DMS79 treated with DMSO at 0.1 percent for 48 hours (cell line): ENCODE measurements at regions not wholly inside any gene's neighbourhood (a gene's known extent, or its start where the extent isn't known, plus 50 kb on each side); places are given as distances from the start of the nearest gene placed in this dataset.

ENCODE experiments used
- DNase-seq: peaks from one replicate; lab custom pipeline; 2025; lab: John Stamatoyannopoulos, UW

- no peak for DNase-seq
Measured at GRCh38 chr5:38752012-38752536, 93.7 kb upstream of the OSMR start.

DNA sequence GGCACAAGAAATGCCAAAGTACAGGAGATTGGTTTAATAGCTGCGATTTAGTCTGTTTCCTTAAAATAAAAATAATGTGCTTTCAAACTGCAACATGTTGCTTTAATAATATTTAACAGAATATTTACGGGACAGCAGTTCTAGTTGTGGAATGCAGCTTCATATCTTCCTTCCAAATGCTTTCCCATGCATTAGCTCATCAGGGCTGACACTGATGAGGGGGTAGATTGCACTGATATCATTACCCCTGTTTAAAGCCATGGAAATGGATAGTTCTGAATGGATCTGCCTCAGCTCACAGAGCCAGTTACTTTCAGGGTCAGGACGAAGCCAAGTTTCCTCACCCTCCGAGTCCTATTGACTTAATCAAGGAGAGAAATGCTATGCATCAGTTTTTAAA is 93.2 kb upstream of the OSMR start:
- DNase-seq = no peak

- DNase-seq = no peak
Measured at GRCh38 chr5:38753141-38753540, 92.7 kb upstream of the OSMR start.

- no peak for DNase-seq
Measured at GRCh38 chr5:38753776-38754175, 92.0 kb upstream of the OSMR start.

GRCh38 chr5:38755181-38755580 is 90.6 kb upstream of the OSMR start:
- no peak for DNase-seq

DNA sequence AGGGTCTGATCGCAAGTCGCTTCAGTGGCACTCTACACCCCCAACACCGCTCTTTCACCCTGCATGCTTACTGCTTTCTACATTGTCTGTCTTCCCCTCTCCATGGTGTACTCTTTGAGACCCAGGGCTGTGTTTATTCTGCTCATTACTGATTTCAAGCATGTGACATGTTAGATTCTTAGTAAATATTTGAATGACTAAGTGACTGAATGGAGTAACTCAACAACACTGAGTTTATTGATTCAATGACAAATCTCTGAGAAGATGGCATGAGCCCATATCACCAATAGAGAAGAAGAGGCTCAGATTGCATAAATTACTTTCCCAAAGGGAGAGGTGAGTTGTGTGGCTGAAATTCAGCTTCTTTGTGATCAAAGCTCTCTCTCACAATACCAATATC is 89.7 kb upstream of the OSMR start:
- no peak for DNase-seq

DNA sequence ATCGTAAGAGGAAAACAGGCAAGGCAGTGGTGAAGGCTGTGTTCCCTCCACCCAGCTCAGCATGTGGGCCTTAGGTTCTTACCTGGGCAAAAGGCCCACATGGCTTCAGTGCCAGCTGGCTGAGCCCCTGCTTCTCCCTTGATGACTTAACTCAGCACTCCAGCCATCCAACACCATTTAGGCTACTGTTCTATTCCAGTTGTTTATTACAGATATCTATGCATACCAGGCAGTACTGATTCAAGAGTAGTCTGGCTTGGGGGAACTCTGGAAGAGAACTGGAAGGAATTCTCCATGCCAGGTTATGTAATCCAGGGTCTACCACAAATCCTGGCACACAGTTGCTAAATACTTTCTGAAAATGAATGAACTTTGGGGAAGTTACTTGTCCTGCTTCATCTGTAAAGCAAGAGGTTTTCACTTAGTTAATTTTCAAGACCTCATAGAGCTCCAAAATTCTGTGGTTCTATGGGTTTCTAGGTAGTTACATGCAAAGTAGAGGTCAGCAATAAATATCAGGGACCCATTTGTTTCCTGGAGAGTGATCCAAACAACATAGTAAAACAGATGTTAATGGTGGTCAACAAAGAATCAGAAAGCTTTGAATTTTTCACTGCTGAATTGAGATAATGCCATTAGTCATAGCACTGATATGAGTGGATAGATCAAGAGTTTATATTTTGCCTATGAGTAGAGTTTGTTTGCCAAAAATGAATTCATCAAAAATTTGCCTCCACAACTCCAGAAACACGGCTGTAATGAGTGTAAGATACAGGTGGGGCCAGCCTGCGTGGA is 88.2 kb upstream of the OSMR start:
- no peak for DNase-seq

DNA sequence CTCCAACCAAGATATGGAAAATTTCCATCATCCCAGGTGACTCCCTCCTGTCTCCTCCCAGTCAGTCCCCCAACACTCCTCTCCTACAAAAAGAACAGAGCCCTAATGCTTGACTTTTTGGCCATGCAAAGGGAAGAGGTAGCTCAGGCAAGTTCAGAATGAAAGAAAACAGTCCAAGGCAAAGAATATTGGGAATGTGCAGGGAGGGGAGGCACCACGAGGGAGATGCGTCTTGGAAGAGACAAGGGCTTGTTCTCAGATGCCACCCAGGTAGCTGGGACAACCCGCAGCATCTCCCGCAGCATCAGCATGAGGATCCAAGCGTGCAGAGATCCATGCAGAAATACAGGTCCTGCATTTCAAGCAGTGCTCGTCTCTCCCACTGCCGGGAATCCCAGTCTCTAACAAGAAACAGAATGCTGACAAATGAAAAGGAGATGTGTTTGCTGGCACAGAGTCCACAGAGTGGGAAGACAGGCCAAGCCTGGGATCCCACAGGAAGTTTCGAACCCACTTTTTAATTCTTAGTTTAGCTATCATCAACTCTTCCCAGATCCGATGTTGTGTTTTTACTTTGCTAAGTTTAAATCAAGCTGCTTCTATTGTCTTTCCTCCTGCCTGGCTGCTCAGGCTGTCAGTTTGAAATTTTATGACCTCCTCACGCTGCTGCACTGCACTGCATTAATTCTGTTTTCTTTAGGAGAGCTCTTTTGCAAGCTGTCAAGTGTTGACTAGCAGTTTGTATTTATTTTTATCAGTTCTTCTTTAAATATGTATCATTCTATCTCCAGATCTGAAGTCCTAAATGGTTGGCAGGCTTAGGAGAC is 86.8 kb upstream of the OSMR start:
- DNase-seq = no peak

DNA sequence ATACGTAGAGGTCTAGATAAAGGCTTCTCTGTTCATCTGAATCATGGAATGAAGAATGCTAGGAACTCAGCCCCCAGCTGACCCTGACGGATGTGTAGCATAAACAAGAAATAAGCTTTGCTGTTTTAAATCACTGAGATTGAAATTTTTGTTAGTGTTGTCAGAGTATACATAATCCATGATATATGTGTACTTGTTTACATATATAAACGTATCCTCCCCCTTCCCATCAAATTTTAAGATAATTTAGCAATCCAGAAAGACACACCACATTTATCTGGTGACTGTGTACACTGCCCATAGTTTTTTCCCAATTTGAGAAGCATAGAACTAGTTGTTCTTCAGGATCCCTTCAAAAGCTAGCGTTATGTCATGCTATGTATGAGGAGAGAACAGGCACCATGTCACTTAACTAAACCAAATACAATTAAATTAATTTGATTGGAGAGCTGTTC is 80.8 kb upstream of the OSMR start:
- DNase-seq = no peak

DNA sequence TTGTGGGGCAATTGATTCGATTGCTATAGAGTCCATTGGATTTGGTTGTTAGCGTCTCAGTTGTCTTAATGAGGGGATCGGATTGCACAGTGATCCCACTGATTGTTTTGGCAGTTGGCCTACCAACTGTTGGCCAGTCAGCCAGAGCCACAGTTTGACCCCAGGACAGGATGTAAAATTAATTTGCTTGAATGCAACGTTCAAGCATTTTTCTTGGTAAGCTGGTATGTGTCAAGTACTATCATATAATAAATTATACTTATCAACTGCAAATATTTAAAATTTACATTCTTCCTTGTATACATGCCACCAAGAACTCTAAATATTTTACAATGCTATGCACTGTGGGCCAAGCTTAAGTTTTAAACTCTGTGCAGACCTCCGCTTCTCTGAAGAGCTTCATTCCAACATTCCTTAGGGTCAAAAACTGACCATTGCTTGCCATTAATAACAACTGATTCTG is 80.4 kb upstream of the OSMR start:
- no peak for DNase-seq

DNA sequence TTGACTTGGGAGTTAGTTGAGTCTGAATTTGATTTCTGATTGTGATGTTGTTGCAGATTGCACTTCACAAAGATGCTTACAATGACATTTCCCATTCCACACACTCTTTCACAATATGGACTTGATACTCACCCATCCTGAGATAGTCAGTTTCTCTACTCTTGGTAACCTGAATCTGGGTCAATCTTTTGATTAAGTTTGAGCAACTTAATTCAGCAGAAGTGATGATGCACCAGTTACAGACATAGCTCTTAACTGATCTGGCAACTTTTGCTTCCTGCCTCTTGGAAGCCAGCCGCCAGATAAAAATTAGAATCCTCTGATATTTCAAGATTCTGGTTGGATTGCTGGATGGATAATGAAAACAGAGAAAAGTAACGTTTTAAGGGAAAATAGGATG is 79.7 kb upstream of the OSMR start:
- no peak for DNase-seq

GRCh38 chr5:38768412-38769211 is 77.2 kb upstream of the OSMR start:
- no peak for DNase-seq

DNA sequence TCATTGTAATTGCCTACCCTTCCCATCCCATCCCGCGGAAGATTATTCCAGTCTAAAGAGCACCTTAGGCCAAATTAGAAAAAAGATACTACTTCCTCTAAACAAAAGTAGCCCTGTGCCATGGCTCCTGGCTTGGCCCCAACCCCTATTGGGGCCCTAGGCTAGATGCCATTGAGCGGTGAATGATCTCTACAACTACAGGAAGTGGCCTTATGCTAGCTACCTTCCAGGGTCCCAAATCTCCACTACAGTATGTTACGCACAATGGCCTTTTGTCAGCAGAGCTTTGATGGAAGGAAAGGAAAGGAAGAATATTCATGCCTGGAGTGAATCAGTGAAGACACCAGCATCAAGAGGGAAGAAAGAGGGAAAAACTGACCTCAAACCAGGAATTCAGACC is 73.3 kb upstream of the OSMR start:
- DNase-seq = no peak

GRCh38 chr5:38775218-38775840 is 70.5 kb upstream of the OSMR start:
- DNase-seq = no peak

GRCh38 chr5:38776149-38776896 is 69.5 kb upstream of the OSMR start:
- no peak for DNase-seq

DNA sequence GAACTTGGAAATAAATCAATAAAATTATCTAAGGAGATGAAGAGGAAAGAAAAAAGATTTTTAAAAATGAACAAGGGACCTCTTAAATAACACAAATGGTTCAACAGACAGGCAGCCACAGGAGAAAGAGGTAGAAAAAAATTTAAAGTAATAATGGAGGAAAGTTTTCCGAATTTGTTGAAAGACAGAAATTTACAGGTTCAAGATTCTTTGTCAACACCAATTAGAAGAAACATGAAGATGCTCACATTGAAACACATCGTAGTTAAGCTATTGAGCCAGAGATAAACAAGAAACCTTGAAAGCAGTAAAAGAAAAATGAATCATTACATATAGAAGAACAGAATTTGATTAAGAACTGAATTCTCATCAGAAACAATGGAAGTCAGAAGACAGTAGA is 68.7 kb upstream of the OSMR start:
- DNase-seq = no peak

- DNase-seq = no peak
Measured at GRCh38 chr5:38780316-38780715, 65.5 kb upstream of the OSMR start.

GRCh38 chr5:38780945-38781344 is 64.9 kb upstream of the OSMR start:
- peak; percentile 68 for DNase-seq

GRCh38 chr5:38782180-38782835 is 63.5 kb upstream of the OSMR start:
- DNase-seq = no peak

GRCh38 chr5:38783011-38783561 is 62.7 kb upstream of the OSMR start:
- peak; percentile 95 for DNase-seq
